Activated T-helper 17 cell treated with anti-CD3 and anti-CD28 coated beads, Interleukin-2, amount 50 U/mL, for 72 hours (primary cell): ENCODE measurements at regions not wholly inside any gene's neighbourhood (a gene's known extent, or its start where the extent isn't known, plus 50 kb on each side); places are given as distances from the start of the nearest gene placed in this dataset.
"Not testable (repeated sequence)": the region's sequence is repeated elsewhere in the genome, so short reads cannot be mapped to it uniquely, and the experiment has no call there.

Experiments used
- ATAC-seq: fragments of 150-1000 bp; cut with Tn5 transposase; replicated peaks from 2 replicates; pipeline ENCODE4 v1.10.0; 2021; ENCODE audit warnings: mild to moderate bottlenecking, moderate library complexity
- H3K27ac Mint-ChIP-seq: one replicate; pipeline ENCODE4 v1.8.0; 2022; ENCODE audit warnings: mixed read lengths
- H3K27me3 Mint-ChIP-seq: one replicate; pipeline ENCODE4 v1.8.0; 2022; ENCODE audit warnings: mixed read lengths
- H3K36me3 Mint-ChIP-seq: one replicate; pipeline ENCODE4 v1.8.0; 2022; ENCODE audit warnings: low read depth, mild to moderate bottlenecking, mixed read lengths
- H3K4me1 Mint-ChIP-seq: one replicate; pipeline ENCODE4 v1.8.0; 2022; ENCODE audit warnings: mixed read lengths
- H3K4me3 Mint-ChIP-seq: one replicate; pipeline ENCODE4 v1.8.0; 2022; ENCODE audit warnings: mild to moderate bottlenecking, mixed read lengths
- H3K9me3 Mint-ChIP-seq: one replicate; pipeline ENCODE4 v1.8.0; 2022; ENCODE audit warnings: mixed read lengths

- H3K27ac Mint-ChIP-seq = no peak overlapping the region
- H3K36me3 Mint-ChIP-seq = no peaks in the 10 kb centered on the region
- no peaks in the 10 kb centered on the region for H3K27me3 Mint-ChIP-seq
- H3K4me3 Mint-ChIP-seq = no peak overlapping the region
- ATAC-seq = no peak
- peaks cover 14% of the 10 kb centered on the region for H3K9me3 Mint-ChIP-seq
- H3K4me1 Mint-ChIP-seq = no peaks in the 10 kb centered on the region
These were observed 114.8 kb upstream of the NDN start for GRCh38 chr15:23801881-23802280.

GRCh38 chr15:23802896-23803435 lies 115.9 kb upstream of the NDN start:
- not testable (repeated sequence) for H3K9me3 Mint-ChIP-seq, H3K27ac Mint-ChIP-seq, H3K36me3 Mint-ChIP-seq, H3K4me3 Mint-ChIP-seq, ATAC-seq, H3K27me3 Mint-ChIP-seq, H3K4me1 Mint-ChIP-seq

- ATAC-seq = no peak
- Mint-ChIP-seq H3K4me1 (no peaks in the 10 kb centered on the region), H3K27ac (no peak overlapping the region), H3K36me3 (no peaks in the 10 kb centered on the region), H3K27me3 (no peaks in the 10 kb centered on the region), H3K4me3 (no peak overlapping the region), H3K9me3 (peaks cover 4% of the 10 kb centered on the region)
These were observed 119.9 kb upstream of the NDN start for GRCh38 chr15:23806980-23807379.

- Mint-ChIP-seq H3K27ac (no peak overlapping the region), H3K36me3 (no peaks in the 10 kb centered on the region), H3K9me3 (peaks cover 18% of the 10 kb centered on the region)
These were observed 136.4 kb upstream of the NDN start for GRCh38 chr15:23823508-23823907.

GRCh38 chr15:23828786-23829185 lies 141.7 kb upstream of the NDN start:
- Mint-ChIP-seq H3K27ac (no peak overlapping the region), H3K9me3 (peaks cover 4% of the 10 kb centered on the region), H3K36me3 (no peaks in the 10 kb centered on the region), H3K4me1 (no peaks in the 10 kb centered on the region), H3K4me3 (no peak overlapping the region), H3K27me3 (no peaks in the 10 kb centered on the region)
- no peak for ATAC-seq

More at GRCh38 chr15:23823508-23823907, 136.4 kb upstream of the NDN start:
- no peak for ATAC-seq
- Mint-ChIP-seq H3K4me1 (no peaks in the 10 kb centered on the region), H3K4me3 (no peak overlapping the region), H3K27me3 (no peaks in the 10 kb centered on the region)

- H3K4me3 Mint-ChIP-seq = no peak overlapping the region
- H3K9me3 Mint-ChIP-seq = peaks cover 7% of the 10 kb centered on the region
- H3K4me1 Mint-ChIP-seq = no peaks in the 10 kb centered on the region
- H3K36me3 Mint-ChIP-seq = no peaks in the 10 kb centered on the region
- no peak overlapping the region for H3K27ac Mint-ChIP-seq
- no peaks in the 10 kb centered on the region for H3K27me3 Mint-ChIP-seq
- ATAC-seq = no peak
These were observed 148.8 kb upstream of the NDN start for GRCh38 chr15:23835953-23836352.

- ATAC-seq = no peak
- Mint-ChIP-seq H3K4me3 (no peak overlapping the region), H3K4me1 (no peaks in the 10 kb centered on the region), H3K9me3 (peaks cover 10% of the 10 kb centered on the region), H3K36me3 (no peaks in the 10 kb centered on the region), H3K27ac (no peak overlapping the region), H3K27me3 (no peaks in the 10 kb centered on the region)
These were observed 152.9 kb upstream of the NDN start for GRCh38 chr15:23839893-23840474.

- no peak for ATAC-seq
These were observed 159.1 kb upstream of the NDN start for GRCh38 chr15:23846218-23846617.

GRCh38 chr15:23850666-23851065 lies 163.6 kb upstream of the NDN start:
- Mint-ChIP-seq H3K27ac (no peak overlapping the region), H3K36me3 (no peaks in the 10 kb centered on the region), H3K4me1 (no peaks in the 10 kb centered on the region), H3K4me3 (no peak overlapping the region), H3K27me3 (no peaks in the 10 kb centered on the region), H3K9me3 (peaks cover 3% of the 10 kb centered on the region)
- ATAC-seq = no peak

More at GRCh38 chr15:23846218-23846617, 159.1 kb upstream of the NDN start:
- Mint-ChIP-seq H3K9me3 (peaks cover 7% of the 10 kb centered on the region), H3K4me3 (no peak overlapping the region), H3K27ac (no peak overlapping the region), H3K27me3 (no peaks in the 10 kb centered on the region), H3K4me1 (no peaks in the 10 kb centered on the region), H3K36me3 (no peaks in the 10 kb centered on the region)

- H3K36me3 Mint-ChIP-seq = no peaks in the 10 kb centered on the region
- H3K9me3 Mint-ChIP-seq = peaks cover 3% of the 10 kb centered on the region
- no peaks in the 10 kb centered on the region for H3K27me3 Mint-ChIP-seq
- no peak for ATAC-seq
- no peaks in the 10 kb centered on the region for H3K4me1 Mint-ChIP-seq
- no peak overlapping the region for H3K27ac Mint-ChIP-seq
- no peak overlapping the region for H3K4me3 Mint-ChIP-seq
These were observed 164.8 kb upstream of the NDN start for GRCh38 chr15:23851921-23852320.

- Mint-ChIP-seq H3K4me1 (no peaks in the 10 kb centered on the region), H3K4me3 (no peak overlapping the region), H3K36me3 (no peaks in the 10 kb centered on the region), H3K27me3 (no peaks in the 10 kb centered on the region), H3K9me3 (peaks cover 3% of the 10 kb centered on the region), H3K27ac (no peak overlapping the region)
- ATAC-seq = no peak
These were observed 166.2 kb upstream of the NDN start for GRCh38 chr15:23853286-23853685.

- Mint-ChIP-seq H3K9me3 (peaks cover 3% of the 10 kb centered on the region), H3K27me3 (no peaks in the 10 kb centered on the region), H3K36me3 (no peaks in the 10 kb centered on the region), H3K4me1 (no peaks in the 10 kb centered on the region), H3K4me3 (no peak overlapping the region), H3K27ac (no peak overlapping the region)
- no peak for ATAC-seq
These were observed 167.3 kb upstream of the NDN start for GRCh38 chr15:23854203-23854911.

- Mint-ChIP-seq H3K27ac (no peak overlapping the region), H3K4me1 (no peaks in the 10 kb centered on the region), H3K27me3 (no peaks in the 10 kb centered on the region), H3K9me3 (no peaks in the 10 kb centered on the region), H3K36me3 (no peaks in the 10 kb centered on the region), H3K4me3 (no peak overlapping the region)
- no peak for ATAC-seq
These were observed 168.0 kb upstream of the NDN start for GRCh38 chr15:23854912-23855659.

- Mint-ChIP-seq H3K36me3 (no peaks in the 10 kb centered on the region), H3K9me3 (no peaks in the 10 kb centered on the region), H3K4me3 (no peak overlapping the region), H3K27me3 (no peaks in the 10 kb centered on the region), H3K4me1 (no peaks in the 10 kb centered on the region), H3K27ac (no peak overlapping the region)
- ATAC-seq = no peak
These were observed 168.8 kb upstream of the NDN start for GRCh38 chr15:23855947-23856346.
